ENCODE measurements at regions not wholly inside any gene's neighbourhood (a gene's known extent, or its start where the extent isn't known, plus 50 kb on each side); places are given as distances from the start of the nearest gene placed in this dataset.

DNA sequence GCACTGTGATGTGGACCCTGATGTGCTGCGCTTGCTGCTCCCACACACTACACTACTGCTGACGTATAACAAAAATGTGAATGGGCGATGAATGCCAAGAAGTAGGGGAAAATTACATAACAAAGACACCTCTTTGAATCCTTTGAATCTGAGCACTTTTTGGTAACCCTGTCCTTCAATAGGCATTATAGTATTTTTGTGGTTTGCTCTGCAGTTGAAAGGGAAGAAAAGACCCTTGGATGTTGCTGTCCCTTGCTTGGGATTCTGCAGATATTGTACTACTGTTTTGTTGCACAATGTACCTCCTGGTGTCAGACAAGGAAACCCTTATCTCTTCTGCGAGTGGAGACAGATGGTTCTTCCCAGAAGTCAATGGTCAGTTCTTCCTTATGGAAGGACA, 124.8 kb upstream of the UBE3A start:
- DNase-seq = no peak

DNA sequence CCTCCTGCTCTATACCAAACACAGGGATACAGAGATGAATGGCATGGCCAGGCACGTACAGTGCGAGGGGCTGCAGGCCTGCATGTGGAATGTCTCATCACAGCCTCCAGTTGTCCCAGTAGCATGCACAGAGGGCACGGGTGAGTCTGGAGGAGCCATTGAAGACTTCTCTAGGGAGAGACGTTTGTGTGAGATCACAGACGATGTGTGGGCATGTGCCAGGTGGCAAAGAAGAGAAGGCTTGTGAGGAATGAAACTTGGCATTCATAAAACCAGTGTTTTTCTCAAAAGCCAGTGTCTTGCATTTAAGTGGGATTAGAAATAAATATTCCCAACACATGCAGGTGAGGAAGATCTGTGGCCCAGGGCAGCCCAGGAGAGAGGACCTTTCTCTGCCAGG, 119.1 kb upstream of the UBE3A start:
- DNase-seq = no peak

DNA sequence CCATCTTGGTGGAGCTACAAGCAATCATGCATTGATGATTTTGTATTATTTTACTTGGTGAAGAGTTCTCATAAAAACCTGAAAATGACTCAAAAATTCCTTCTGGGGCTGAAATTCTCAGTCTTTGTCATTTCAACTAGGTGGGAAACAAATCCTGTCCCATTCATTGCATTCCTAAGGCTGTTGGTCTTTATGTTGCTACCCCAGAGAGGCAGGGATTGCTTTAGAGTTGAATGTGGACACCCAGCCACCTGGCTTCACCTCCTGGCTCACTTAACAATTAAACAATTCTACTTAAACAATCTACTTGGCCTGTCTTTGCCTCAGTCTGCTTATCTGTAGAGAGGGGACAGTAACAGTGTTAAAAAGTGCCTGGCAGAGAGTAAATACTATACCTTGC, 117.3 kb upstream of the UBE3A start:
- no peak for DNase-seq

DNA sequence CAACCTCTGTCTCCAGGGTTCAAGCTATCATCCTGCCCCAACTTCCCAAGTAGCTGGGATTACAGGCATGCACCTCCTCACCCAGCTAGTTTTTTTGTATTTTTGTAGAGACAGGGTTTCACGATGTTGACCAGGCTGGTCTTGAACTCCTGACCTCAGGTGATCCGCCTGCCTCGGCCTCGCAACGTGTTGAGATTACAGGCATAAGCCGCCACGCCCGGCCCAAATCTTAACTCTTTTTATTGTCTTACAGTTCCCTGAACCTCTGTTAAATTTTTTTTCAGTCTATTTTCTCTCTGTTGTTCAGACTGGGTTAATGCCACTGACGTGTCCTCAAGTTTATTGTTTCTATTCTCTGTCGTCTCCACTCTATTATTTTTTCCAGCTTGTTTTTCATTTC, 115.8 kb upstream of the UBE3A start:
- DNase-seq = no peak

DNA sequence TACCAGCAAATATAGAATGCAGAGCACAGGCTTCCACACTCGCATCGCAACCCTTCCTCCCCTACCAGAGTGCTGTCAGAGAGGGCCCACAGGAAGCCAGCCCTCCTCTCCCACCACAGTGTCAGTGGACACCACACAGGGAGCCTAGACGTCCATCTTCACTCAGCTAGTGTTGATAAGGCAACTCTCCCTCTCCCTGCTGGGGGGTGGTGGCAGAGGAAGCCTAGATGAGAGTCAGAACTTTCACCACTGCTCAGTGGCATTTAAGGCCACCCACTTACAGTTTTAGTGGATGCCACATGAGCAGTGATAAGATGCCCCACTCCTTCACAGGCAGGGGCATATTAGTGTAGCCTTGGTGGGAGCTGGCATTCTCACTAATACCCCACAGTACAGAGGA, 109.8 kb upstream of the UBE3A start:
- no peak for DNase-seq

DNA sequence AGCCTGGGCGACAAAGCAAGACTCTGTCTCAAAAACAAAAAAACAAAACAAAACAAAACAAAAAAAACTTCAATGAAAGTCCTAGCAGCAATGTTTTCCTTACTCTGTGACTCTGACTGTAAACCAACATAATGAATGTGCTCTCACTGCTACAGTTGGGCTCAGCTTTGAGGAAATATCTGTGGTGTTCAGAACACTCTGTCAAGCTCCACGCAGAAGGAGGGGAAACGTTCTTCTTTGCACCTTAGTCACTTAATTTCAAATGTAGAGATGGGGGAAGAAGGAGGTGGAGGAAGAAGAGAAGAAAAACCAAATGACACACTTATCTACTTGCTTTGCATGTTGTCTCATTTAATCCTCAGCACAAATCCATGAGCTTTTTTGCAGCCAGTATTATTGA, 107.1 kb upstream of the UBE3A start:
- no peak for DNase-seq

DNA sequence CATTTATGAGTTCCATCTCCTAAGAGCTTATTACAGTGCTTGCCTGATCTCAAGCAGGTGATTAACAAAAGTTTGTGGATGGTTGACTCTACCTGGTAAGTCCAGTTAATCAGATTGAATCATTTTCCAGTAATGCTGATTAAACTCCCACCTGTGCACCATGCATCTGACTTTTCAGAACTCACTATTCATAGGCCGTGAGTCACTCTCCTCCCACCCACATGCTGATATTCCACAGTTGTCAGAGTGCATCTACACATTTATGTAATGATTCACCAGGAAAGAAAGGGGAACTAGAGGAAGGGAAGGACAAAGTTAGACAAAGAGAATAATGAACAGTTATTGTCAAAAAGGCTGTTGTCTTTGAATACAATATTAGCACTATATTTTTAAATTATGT, 106.2 kb upstream of the UBE3A start:
- no peak for DNase-seq

DNA sequence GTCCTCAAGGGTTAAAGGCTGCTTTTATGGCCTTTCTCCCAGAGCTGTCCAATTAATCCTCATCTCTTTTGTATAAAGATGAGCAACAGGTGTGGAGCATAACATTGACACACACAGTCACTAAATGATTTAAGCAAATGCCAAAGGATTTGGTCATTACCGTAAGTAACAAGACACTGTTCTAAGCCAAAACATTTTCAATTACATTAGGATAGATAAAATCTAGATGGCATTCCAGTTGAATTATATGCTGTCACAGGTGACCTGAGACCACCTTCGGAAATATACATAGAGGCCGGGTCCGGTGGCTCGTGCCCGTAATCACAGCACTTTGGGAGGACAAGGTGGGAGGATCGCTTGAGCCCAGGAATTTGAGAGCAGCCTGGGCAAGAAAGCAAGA, 105.3 kb upstream of the UBE3A start:
- no peak for DNase-seq

DNA sequence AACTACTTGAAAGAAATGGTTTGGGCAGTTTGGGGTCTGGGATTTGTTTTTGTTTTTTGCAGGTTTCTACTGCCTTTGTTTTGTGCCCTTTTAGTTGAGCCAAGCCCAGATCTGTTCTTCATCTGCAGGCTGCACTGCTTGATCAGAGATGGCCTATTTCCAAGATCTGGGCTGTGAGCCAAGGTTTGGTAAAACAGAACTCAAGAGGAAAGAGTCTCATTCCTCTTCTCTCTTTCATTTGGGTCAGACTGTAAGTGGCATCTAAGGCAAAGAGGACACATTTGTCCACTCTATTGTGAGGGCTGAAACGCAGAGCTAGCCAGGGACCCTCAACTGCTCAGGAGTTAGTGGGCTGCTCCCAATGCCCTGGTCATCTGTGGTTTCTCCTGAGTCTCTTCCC, 104.4 kb upstream of the UBE3A start:
- peak; percentile 67 for DNase-seq

DNA sequence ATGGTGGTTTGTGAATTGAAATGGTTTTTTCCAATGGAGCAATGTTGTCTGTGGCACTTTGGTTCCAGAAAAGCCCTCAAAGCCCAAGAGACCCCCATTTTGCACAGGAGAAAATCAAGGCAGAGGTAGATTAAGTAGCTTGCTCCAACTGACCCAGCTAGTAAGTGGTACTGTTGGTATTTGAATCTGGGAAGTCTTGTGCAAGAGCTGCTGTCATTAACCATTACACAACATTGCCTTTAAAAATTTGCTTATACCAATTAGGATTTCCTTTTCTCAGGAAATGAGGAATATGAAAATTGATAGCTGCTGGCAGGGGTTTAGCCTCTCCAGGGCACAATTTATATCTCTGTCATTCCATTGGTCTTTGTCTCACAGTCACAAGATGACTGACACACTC, 102.4 kb upstream of the UBE3A start:
- no peak for DNase-seq

DNA sequence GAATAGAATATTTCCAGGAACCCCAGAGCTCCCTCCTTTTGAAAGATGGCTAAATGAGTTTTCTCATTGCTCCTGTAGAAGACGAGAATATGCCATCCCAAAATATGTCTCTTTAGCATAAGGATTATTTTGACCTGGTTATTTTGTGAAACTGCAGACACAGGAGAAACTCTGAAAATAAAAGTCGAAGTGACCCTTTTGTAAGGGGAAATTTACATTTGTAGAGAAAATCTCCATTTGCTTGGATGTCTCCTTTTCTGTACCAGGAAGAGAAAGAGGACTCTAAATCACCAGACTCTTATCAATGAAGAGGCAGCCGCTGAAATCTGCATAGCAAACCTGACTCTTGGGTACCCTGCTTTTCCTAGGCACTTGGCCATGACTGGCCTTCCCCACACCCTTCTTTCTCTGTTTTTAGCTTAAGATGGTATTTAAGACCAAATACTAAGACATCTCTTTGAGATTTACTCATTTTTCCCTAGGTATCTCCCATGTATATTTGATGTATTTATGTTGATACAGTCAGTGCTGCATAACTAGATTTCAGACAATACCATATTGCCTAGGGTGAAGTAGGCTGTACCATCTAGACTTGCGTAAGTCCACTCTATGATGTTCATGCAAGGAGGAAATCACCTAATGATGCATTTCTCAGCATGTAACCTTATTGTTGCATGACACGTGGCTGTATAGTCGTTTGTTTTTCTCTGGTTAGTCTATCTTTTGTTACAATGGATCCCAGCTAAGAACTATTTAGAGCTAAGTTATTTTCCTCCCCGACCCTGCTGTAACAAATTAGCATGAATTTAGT, 98.2 kb upstream of the UBE3A start:
- no peak for DNase-seq

DNA sequence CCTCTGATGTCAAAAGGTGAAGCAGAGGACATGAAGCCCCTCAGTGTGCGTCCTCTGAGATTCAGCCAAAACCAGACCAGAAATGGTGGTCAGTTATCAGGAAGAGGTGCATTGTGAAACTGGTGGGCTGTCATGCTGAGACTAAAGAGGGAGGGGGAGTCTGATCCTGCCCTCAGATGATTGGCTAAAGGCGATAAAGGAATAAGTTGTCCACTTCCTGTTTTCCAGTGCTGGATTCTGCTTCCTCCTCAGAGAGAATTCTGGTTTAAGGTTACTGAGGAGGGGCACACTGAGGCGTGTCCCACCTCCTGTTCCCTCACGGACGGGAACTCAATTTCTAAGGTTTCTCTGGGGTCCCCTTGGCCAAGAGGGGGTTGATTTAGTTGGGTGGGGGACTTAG, 97.0 kb upstream of the UBE3A start:
- DNase-seq = no peak

DNA sequence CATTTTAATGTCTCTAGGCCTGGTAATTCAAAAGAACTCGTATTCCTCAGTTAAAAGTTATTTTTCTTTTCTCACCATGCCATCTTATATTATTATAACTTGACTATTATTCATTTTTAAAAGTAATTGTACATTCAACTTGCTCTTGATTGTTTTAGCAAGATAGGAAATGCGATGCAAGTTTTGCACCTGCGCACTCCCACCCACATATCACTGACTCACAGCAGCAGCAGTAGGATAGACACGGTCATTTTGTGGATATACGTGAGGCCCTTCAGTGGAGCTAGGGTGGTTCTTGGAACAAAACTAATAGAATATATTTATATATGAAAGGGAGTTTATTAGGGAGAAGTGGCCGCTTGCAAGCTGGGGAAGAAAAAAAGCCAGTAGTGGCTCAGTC, 95.5 kb upstream of the UBE3A start:
- no peak for DNase-seq

DNA sequence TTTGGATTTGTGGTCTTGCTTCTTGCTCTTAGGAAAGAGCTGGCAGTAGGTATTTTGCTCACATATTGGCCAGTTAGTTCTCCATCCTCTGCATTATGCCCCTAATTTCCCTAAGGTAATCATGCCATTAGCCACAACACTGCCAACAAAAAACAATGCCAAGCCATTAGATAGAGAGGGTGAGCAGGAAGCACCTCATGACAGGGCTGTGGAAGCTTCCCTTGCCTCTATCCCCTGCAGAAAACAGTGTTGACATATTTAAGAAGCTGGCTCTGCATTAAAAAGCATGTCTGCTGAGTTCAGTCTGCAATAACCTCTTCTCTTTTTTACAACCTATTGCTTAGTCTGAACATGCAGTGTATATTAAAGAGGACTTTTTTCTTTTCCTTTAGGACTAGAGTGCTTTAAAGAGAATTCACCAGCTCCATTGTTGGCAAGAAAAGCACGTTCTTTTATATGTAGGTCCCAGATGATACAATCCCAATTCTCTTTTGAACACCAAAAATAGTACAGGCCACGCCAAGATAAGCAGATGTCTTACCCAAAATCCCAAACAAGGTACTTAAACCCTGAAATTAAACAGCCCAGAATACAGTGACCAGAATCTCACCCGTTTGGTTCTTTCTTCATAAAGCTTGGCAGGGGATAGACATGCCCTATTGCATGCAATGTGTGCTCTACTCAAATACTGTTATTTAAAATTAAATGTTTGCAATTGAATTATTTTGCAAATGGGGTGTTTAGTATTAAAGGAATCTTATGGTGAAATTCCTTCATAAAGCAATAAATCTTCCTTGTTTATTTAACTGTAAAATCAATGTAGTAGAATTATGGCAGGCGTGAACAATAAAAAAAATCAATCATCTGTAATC, 93.7 kb upstream of the UBE3A start:
- no peak for DNase-seq

DNA sequence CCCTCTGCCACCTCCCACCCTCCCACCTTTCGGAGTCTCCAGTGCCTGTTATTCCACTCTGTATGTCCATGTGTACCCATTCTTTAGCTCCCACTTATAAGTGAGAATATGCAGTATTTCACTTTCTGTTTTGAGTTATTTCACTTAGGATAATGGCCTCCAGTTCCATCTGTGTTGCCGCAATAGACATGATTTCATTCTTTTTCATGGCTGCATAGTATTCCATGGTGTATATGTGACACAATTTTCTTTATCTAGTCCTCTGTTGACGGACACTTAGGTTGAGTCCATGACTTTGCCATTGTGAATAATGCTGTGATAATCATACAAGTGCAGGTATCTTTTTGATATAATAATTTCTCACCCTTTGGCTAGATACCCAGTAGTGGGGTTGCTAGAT, 91.0 kb upstream of the UBE3A start:
- DNase-seq = no peak

DNA sequence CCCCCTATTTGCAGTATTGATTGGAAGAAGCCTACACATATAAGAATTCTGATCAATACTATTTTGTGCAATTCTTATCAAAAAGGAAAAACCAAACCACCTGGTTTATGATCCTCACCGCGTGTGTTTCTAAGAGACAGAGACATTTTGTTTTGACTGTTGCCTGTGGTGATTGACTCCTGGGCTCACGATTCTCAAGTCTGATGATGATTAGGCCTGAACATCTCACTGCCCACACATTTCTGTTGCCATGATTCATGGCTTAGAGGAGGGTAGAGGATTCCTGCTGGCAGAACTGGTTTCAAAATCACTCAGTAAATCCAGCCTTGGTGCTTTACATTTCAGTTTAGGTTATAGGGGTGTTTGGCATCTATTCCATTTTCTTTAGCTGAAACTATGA, 88.3 kb upstream of the UBE3A start:
- DNase-seq = no peak

DNA sequence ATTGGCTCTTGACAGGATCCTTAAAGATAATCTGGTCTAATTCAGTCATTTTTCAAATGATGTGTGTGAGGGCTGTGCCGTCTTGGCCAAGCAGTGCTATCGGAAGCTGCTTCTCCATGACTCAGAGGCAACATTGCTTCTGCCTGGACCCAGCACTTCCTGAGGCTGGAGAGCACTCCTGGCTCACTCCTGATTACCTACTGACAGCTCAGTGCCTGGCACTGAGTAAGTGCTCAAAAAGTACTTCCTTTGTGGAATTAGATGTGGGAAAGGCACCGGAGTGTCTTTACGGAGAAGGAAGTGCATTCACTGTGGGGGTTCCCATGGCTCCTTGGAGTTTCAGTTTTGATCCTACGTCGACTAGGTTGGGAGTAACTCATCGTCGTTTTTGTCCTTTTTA, 86.9 kb upstream of the UBE3A start:
- no peak for DNase-seq

DNA sequence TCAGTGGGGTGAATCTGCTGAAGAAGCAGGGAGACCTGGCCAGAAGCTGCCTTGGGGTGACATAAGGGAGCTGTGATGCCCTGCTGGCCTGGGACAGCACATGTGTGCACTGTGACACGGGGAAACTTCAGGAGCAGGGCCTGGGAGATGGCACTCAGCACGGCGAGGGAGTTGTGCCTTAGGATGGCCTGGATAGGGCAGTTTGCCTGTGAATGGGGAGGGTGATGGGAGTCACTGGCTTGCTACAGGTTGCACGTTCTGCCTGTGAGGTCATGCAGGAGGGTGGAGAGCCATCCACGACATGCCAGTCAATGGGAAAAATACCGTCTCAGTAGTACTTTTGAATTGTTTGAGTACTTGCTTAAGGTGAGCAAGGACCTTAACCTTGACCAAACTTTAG, 76.8 kb upstream of the UBE3A start:
- no peak for DNase-seq

DNA sequence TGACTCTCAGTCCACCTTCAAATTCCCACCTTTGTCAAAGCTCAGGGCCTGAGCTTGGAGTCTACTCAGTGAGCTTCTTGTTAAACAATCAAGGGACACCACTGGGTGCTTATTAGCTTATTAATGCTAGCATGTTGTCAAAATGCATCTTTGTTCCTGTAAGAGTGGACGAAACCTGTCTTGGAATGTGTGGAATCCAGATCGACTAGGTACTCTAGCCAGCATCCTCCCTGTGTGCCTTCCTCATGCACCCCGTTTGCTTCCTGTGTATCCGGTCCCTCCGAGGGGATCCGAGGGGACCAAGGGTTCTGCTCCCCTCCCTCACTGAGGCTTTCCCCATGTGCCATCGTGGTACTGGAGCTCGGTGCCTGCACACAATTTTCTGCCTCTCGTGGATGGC, 75.7 kb upstream of the UBE3A start:
- DNase-seq = no peak

DNA sequence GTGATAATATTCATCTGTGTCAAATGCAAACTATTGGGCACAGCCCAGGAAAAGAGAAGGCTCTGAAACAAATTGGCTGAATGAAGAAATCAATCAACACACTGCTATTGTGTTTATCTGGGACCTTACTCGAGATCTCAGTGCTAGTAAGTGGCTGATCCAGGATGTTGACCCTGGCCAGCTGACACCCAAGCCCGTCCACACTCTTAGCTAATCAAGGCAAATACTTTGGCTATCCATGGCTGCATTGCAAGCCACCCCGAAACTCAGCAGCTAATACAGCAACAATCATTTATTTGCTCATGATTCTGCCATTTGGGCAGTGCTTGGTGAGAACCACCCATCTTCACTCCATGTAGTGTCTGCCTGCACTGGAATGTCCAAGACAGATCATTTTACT, 74.1 kb upstream of the UBE3A start:
- no peak for DNase-seq

DNA sequence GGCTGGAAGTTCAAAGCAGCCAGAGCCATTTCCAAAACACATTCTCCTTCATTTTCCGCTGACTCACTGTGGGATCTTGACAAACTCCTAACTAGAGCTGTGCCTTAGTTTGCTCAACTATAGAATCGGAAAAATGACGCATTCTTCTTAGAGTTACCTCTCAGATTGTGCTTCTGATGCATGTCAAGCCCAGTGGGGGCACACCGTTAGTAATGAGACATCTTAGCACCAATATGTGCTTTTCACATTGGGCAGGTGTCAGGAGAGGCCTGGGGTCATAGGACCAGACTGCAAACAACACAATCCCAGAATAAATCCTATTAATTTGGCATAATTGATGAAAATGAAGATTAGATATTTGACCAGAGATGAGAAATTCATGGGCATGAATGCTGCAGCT, 71.3 kb upstream of the UBE3A start:
- no peak for DNase-seq

DNA sequence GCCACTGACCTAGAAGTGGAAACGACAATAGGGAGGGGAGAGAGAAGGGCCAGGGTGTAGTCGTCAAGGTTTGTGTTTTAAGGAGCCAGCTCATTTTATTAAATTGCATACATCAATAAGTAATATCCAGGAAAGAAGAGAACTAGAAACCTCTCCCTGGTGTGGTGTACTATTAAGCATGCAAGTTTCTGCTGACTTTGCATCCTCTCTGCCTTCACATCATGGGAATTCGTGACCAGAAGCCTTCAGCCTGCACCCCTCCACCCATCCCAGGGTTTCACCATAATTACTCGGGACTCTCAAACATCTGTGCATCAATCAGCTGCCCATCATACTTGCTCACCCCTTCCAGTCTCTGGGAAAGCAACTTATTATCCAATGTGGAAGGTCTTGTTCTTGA, 70.9 kb upstream of the UBE3A start:
- no peak for DNase-seq

DNA sequence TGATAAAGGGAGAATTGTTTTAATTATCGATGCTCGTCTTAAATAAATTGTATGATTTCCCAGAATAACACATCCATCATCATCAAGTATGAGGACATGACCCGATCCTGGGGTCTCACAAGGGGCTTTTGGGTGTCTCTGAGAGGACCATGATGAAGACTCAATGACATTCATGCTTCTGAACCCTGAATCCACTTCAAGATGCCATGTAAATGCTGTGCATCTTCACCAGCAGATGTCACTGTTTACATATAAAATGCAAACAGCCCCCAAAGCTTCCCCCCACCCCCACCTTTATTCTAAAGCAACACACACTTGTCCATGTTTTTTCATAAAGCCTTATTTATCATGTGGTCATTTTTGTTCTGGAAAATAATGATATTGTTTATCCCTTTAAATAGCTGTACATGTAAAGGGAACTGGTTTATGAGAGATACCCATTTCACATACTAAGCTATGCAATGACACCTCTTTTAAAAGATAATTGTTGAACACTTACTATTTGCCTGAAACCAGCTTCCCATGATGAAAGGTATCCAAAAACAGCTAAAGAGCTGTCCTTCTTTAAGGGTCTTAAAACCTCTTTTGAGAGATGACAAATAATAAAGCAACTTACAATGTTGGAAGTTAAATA, 69.7 kb upstream of the UBE3A start:
- DNase-seq = peak; percentile 41

Data from muscle of arm (tissue), 1 donor.